IPS DF 4.7 (cell line): ENCODE measurements at regions not wholly inside any gene's neighbourhood (a gene's known extent, or its start where the extent isn't known, plus 50 kb on each side); places are given as distances from the start of the nearest gene placed in this dataset.

Experiments
- DNase-seq: peaks from one replicate; pipeline ENCODE4 v3.0.0-alpha.2; 2013; ENCODE audit warnings: low spot score; ENCODE audit errors: extremely low read depth

DNA sequence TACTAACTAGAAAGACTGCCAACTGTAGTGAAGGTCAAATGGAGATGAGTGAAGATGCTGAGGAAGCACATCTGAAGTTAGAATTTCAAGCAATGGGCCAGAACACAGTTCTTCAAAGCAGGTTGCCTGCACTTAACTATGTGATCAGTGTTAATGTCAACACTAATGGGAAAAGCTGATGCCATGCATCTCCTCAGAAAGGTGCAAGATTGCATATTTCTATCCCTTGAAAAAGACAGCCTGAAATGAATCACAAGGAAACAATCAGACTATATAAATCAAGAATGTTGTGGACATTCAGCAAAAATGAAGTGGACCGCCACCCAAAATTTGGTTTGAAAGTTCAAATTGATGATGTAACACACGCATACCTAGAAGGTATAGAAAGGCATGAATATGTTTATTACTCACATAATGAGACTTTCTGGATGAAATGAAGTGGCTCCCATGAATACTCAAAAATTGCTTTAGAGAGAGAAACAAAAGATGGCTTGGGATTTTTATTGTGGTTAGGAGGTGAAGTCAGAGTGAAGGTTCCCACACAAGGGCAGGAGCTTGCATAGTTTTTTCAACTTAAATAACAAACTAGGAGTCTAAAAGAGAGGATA is 522.4 kb downstream of the KCTD12 start:
- DNase-seq: no peak

GRCh38 chr13:76361868-76362267 is 524.3 kb downstream of the KCTD12 start:
- DNase-seq: no peak

DNA sequence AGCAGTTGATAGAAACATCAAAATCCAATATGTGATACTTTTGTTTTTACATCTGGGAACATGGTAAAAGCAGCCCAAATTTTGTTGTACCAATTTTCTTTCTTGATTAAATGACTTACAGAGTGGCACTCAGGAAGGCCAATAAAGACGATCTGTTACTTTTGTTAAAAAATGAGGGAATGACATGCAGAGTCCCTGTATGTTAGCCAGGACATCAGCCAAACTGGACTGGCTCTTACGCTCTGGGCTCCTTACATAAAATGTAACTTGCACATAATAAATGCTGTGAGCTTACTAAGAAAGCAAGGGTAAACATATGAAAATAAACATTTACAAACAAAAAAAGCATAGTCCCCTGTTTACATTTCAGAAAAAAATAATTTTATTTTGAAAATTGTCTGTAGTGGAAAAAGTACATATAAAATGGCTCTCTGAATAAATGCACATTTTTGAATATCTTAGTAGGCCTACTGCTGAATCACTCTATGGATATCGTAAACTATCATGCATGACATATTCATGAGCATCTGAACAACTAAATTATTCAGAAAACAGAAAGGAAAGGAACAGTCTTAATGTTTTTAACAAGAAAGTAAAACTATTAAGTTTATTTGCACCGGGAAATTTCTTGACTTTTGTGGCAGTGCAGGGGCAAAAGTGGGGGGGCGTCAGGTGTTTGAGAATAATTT is 534.5 kb downstream of the KCTD12 start:
- no peak for DNase-seq

DNA sequence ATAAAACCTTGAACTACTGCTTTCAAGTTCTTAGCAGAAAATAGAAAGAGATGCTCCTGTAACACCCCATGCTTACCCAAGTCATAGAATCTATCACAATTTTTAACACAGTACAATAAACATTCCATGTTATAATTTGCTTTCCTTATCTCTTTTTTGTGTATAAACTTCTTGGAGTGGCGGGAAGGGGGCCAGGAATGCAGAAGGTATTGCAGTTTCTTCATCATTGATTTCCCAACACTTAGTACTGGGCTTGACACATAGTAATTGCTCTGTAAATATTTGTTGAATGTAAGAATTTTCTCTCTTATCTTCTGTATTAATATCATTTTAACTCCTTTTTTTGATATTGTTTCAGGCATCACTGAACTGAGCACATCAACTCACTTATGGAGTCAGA is 535.8 kb downstream of the KCTD12 start:
- no peak for DNase-seq

- DNase-seq: no peak
These were observed 536.5 kb downstream of the KCTD12 start for GRCh38 chr13:76349700-76350099.

- DNase-seq: no peak
These were observed 546.6 kb downstream of the KCTD12 start for GRCh38 chr13:76339649-76340048.

- DNase-seq: no peak
These were observed 548.2 kb downstream of the KCTD12 start for GRCh38 chr13:76338003-76338402.

GRCh38 chr13:76336889-76337844 is 549.0 kb downstream of the KCTD12 start:
- no peak for DNase-seq

- DNase-seq: no peak
These were observed 550.7 kb downstream of the KCTD12 start for GRCh38 chr13:76335463-76335862.

- no peak for DNase-seq
These were observed 554.1 kb downstream of the KCTD12 start for GRCh38 chr13:76331943-76332712.

- DNase-seq: no peak
These were observed 555.4 kb downstream of the KCTD12 start for GRCh38 chr13:76330761-76331160.

DNA sequence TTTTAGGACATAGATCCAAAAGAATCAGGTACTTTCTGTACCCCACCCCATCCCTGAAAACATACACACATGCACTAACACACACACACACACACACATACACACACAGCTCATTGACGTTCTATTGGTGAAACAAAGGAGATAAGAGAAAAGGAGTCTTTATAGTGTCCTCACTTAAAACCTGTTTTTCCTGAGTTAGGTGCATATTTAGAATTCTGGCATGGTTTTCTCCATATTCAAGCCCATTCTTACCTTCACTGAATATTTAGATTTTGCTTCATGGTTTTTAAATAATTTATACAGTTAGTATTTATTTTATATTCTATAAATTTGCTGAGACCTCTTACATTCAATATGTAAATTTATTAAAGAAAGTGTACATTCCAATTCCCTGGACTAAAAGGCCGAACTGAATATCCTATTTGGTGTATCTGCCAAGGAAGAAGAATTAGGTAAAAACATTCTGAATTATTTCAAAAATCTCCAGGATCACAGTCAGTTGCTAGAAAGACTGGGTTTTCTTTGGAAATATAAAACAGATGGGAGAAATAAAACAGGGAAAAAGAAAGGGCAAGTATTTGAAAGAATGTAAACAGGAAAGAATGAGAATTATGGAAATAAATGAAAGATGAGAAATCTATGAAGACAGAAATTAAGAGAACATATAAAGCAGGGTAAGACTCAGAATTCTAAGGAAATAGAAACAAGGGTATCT is 556.2 kb downstream of the KCTD12 start:
- DNase-seq: no peak

DNA sequence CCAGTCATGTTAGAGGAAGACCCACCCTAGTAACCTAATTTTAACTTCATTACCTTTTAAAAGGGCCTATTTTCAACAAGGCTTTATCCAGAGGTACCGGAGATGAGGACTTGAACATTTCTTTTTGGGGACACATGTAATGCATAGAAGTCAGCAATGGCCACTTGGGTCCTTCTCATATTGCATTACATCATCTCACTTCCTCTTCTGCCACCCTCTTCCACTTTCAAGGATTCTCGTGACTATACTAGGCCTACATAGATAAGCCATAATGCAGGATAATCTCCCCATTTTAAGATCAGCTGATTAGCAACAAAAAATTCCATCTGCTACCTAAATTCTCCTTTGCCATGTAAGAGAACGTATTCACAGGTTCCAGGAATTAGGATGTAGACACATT is 557.2 kb downstream of the KCTD12 start:
- no peak for DNase-seq

GRCh38 chr13:76326343-76326742 is 559.9 kb downstream of the KCTD12 start:
- no peak for DNase-seq

DNA sequence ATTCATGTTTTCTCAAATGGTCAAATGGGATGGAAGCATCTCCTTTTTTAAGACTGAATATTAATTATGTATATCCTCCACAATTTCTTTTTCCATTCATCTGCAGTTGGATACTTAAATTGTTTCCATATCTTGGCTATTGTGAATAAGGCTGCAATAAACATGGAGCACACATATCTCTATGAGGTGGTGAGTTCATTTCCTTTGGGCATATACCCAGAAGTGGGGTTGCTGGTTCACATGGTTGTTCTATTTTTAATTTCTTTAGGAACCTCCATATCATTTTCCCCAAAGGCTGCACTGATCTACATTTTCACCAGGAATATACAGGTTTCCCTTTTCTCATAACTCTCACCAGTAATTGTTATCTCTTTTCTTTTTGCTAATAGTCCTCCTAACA is 566.3 kb downstream of the KCTD12 start:
- no peak for DNase-seq

GRCh38 chr13:76316998-76317527 is 569.1 kb downstream of the KCTD12 start:
- no peak for DNase-seq

DNA sequence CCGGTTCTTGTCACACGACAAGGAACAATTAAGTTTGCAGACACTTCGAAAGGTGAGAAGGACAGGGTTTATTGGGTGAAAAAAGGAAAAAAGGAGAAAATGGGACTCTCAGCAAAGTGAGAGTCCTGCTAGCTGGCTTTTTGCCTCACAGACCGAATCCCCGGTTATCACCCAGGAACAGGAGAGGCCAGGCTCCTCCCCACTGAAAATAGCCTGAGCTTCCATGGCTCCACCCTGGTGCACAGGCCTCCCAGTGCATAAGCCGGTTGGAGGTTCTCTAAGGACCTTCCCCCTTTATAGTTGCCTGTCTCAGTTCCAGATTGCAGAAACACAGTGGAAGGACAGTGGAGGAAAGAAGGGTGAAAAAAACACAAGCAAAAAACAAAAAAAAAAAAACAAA is 571.7 kb downstream of the KCTD12 start:
- DNase-seq: no peak

GRCh38 chr13:76307142-76307541 is 579.1 kb downstream of the KCTD12 start:
- DNase-seq: no peak

DNA sequence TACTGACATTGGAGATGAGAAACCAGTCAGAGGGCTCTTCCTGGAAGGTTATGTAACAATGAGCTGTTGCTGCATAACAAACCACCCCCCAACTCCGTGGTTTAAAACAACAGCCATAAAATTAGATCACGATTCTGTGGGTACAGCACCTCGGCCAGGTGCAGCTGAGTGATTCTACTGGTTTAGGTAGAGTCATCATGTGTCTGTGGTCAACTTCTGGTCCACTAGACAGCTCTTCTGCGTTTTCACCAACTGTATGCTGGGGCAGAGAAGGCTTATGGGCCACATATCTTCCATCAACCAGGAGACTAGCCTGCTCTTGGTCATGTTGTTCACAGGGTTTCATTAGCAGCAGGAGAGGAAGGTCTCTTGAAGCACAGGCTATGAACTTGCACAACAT is 585.5 kb downstream of the KCTD12 start:
- DNase-seq: no peak

DNA sequence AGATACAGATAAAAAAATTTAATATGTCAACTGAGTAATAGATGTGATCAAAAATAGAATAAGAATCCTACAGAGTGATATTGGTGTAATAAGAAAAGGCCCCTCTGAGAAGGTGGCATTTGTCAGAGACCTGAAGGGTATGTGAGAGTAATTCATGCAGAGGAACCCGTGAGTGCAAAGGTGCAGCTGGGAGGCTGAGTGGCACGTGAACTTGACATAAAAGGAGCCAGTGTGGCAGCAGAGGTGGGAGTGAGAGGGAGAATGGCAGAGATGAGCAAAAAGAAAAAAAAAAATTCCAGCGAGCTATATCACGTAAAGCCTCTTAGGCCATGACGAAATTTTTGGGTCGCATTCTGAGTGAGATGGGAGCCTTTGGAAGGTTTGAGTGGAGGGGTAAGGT is 588.9 kb downstream of the KCTD12 start:
- no peak for DNase-seq

DNA sequence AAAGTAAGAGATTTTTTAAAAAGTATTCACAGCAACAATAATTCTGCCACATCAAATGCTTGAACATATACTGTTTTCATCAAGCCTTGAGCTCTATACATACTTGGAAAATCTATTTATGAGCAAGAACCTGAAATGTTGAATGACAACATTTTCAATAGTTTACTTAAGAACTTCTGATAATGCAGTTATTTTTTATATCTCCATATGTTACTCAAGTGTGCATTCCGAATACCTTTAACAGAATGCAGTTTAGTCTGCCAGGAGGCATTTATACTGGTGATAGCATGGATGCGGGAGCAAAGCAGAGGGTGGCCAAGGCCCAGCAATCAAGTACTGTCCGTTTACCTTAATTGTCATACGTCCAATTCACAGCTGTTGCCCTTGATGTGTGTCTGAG is 589.5 kb downstream of the KCTD12 start:
- no peak for DNase-seq
